GM19035 (cell line): ENCODE measurements at regions not wholly inside any gene's neighbourhood (a gene's known extent, or its start where the extent isn't known, plus 50 kb on each side); places are given as distances from the start of the nearest gene placed in this dataset.

Experiments used
- ATAC-seq: cut with Tn5 transposase; IDR thresholded peaks from one replicate; pipeline ENCODE4 v1.9.1; 2021; ENCODE audit not compliant: unreplicated experiment

- no peak for ATAC-seq
Measured at GRCh38 chr2:117700471-117700870, 114.0 kb upstream of the DDX18 start.

DNA sequence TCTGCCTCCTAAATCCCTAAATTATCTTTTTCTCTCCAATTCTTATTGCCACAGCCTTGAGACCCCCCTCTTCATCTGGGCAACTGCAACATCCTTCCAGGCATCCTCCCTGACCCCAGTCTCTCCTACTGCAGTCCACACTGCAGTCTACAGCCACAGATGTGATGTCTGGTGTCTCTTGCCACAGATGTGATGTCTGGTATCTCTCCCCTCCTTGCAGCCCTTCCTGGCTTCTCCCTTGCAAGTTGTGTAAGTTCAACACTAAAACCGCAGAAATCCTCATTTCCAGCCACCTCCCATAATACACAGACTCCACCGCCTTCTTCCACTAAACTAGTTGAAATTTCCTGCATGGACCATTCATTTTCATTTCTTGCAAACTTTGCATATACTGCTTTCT lies 113.1 kb upstream of the DDX18 start:
- ATAC-seq: no peak

DNA sequence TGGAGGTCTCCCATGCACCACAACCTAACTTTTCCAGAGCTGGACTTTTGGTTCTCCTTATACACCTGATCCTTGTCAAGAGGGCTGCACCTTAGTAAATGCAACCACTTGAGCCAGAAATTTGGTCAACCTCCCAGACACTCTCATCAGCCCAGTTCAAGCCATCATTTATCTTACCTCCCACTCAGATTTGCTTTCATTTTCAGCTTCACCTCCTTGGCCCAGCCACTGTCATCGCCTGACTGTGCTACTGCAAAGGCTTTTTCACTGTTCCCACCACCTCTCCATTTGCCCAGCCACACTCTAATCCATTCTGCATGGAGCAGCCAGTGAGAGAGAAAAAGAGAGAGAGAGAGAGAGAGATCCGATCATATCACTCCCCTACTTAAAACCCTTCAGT lies 112.4 kb upstream of the DDX18 start:
- no peak for ATAC-seq

DNA sequence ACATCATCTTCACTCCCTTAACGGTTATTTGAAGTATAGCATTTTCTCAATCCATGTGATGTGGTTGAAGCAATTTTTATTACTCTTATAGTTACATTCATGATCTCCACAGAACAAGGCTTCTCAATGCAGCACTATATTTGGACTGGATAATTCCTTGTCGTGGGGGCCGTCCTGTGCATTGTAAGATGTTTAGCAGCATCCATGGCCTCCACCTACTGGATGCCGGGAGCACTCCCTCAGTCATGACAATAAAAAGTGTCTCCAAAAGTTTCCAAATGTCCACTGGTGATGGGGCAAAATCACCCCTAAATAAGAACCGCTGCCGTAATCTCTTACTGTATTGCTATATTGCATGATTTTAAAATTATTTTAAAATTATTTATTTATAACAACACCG lies 110.6 kb upstream of the DDX18 start:
- ATAC-seq: no peak

DNA sequence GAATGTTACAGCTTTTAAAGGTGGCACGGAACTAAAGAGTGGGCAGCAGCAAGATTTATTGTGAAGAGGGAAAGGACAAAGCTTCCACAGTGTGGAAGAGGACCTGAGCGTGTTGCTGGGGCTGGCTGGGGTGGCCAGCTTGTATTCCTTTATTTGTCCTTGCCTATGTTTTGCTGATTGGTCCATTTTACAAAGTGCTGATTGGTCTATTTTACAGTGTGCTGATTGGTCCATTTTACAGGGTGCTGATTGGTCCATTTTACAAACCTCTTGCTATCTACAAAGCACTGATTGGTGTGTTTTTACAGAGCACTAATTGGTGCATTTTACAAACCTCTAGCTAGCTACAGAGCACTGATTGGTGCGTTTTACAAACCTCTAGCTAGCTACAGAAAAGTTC lies 109.7 kb upstream of the DDX18 start:
- no peak for ATAC-seq

GRCh38 chr2:117707874-117708273 lies 106.6 kb upstream of the DDX18 start:
- no peak for ATAC-seq

DNA sequence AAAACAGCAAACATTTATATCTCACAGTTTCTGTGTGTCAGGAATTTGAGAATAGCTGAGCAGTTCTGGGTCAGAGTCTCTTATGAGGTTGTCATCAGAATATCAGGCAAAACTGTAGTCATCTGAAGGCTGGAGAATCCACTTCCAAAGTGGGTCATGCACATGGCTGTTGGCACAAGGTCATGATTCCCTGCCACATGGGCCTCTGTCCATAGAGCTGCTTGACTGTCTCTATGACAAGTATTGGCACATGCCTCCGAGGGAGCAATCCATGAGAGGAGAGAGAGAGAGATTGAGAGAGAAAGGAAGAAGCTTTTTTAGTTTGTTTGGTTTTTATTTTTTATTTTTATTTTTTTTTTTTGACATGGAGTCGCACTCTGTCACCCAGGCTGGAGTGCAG lies 101.8 kb upstream of the DDX18 start:
- no peak for ATAC-seq

DNA sequence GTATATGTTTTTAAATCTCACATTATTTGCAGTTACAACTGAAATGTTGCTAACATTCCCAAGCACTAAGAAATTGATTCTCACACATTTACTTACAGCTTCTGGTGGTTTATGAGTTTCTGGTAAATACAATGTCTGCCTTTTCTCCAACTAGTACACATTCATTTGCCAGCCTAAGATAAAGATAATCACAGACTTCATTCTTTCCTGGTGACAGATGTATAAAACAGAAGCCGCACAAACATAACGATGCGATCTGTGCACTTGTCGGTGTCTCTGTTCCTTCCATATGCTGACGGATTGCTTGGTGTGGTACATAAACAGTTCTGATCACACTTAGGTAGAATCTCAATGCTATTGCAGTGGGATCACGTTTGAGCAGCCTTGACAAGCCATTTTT lies 100.4 kb upstream of the DDX18 start:
- no peak for ATAC-seq

DNA sequence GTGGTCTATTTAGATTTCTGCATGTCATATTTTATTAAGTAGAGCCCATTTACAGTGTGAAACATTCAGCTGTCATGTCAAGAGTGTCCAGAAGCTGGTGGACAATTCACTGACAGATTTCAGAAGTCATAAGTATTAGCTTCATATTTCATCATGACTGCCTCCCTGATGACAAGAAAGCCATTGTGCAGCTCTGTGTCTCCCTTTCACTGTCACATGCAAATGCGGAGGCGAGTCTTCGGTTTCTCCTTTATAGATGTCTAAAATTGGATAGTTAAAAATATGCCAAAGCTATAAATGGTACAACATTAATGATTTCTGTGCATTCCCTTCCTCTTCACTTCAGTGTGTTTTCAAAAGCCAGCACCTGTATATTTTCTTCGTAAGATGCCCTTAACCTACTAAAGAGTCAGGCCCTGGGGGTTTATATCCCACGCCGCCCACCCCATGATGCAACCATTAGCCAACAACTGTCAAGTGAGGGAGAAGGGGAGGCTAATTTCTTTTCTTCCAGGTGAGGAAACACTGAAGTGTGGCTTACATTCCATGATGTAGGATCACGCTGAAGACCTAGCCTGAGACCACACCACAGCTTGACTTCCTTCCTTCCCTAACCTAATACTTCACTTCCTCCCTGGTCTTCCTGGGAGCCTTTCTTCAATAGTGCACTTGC lies 99.6 kb upstream of the DDX18 start:
- no peak for ATAC-seq

DNA sequence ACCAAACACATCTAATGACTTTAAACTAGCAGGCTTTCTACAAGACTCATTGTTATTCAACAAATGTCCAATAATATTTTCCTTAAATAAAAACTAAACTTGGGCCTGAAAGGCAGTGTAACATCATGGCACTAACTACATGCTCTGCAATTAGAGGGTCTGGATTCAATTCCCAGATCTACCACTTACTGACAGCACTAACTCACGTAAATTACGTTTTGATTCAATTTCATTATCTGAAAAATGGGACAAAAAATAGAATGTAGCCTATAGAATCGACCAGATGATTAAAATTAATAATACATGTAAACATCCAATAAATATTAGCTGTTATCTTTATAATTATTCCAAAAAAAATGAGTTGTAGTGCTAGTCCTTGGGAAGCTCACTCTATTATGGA lies 98.0 kb upstream of the DDX18 start:
- ATAC-seq: no peak

GRCh38 chr2:117717072-117717471 lies 97.4 kb upstream of the DDX18 start:
- no peak for ATAC-seq

- ATAC-seq: no peak
Measured at GRCh38 chr2:117718048-117718447, 96.4 kb upstream of the DDX18 start.

DNA sequence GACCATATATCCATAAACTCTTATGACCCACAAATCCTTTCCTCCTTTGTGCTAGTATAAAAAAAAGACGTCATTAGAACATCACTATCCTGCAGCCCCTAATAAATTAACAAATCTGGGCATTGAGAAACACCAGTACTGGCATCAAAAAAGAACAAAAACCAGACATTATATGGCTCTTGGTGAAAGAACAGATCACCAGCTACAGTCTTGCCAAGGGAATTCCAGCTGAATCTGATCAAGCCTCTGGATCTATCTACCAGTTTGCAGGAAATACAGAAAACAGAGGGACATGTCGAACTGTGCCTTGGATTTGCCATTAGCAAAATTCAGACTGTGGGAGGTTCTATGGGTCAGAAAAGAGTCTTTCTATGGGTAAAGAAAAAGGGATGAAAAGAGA lies 93.7 kb upstream of the DDX18 start:
- no peak for ATAC-seq

- ATAC-seq: no peak
Measured at GRCh38 chr2:117723483-117723882, 91.0 kb upstream of the DDX18 start.

DNA sequence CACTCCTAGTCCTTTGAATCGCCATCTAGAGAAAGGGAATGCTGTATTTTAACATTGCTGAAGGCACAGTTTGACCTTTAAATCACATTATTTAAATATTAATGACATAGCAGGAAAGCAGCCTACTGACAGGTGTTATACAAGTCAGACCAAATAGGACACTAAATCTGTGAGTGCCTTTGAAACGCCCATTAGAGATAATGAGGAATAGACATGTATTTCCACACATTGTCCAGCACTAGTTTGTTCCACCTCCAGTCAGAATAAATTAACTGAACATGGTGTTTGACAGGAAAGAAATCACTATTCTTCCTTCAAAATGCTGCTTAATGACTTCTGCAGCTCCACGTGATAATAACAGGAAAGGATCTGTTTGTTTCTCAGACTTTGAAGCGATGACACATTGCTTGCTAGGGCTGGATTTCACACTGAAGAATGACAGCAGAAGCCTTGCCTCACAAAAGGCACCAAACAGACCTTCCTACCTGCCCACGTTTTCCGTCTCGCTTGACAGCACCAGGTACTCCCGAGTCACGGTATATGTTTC lies 90.5 kb upstream of the DDX18 start:
- ATAC-seq: no peak

- ATAC-seq: no peak
Measured at GRCh38 chr2:117726747-117727146, 87.7 kb upstream of the DDX18 start.

DNA sequence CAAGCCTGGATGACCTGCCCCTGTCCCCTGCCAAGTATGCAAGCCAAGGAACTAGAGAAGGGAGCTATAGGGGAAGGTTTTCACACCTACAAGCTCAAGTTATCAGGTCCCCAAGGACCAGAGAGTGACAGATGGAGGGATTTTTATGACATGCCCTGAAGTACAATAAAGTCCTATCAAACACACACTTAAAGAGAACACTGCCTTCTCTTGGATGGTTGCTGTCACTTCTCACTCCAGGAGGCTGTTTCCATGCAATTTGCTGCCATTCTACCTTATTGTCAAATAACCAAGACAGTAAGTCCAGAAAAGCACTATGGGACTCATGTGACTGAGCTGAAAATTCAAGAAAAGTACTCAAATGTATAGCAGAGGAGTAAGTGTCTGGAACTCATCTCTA lies 76.6 kb upstream of the DDX18 start:
- no peak for ATAC-seq

GRCh38 chr2:117738991-117739839 lies 75.3 kb upstream of the DDX18 start:
- no peak for ATAC-seq

DNA sequence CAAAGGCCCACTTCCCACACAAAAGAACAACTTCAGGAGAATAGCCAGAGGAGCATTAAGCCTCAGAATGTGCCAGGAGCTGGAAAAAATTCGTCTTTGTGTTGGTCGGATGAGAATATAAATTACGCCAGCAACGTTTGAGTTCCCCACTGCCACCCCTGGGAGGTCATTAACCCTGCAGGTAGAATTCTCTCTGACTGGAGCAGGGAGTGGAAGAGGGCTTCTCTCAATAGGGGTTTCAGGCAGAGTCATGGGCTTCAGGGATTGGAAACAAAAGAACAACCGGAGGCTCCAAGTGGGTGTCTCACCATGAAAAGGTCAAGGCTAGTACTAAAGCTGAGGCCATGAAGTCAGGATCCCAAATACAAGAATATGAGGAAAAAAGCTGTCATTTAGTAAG lies 69.0 kb upstream of the DDX18 start:
- no peak for ATAC-seq

DNA sequence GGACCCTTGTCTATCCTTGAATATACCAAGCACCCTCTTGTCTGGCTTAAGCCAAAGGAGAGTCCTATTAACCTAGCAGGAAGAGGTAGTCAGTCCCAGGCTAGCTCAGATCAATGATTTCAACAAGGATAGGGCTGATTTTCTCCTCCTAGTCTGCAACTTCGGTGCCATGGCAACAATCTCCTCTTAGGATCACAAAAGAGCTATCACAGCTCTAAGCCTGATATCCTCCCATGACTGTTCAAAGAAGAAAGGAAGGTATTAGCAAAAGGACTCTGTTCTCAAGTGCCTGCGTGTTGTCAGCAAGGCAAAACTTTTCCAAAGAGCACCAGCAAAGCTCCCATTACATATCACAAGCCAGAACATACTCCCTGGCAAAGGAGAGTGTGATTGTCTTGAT lies 58.7 kb upstream of the DDX18 start:
- no peak for ATAC-seq

GRCh38 chr2:117760916-117761315 lies 53.6 kb upstream of the DDX18 start:
- ATAC-seq: no peak

DNA sequence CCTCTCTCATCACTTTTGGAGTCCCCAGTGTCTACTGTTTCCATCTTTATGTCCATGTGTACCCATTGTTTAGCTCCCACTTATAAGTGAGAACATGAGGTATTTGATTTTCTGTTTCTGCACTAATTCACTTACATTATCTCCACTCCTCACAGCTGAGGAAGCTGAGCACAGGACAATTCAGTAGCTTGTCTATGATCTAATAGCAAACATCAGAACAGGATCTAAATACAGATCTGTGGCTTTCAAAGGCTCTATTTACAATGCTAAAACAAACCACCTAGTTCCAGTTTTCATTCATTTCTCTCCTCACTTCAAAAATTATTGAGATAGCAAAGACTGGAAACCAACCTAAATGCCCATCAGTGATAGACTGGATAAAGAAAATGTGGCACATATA lies 52.0 kb upstream of the DDX18 start:
- ATAC-seq: no peak
